HL-60 (cell line): ENCODE measurements at regions not wholly inside any gene's neighbourhood (a gene's known extent, or its start where the extent isn't known, plus 50 kb on each side); places are given as distances from the start of the nearest gene placed in this dataset.

Experiments
- DNase-seq, 2 experiments: peaks; one replicate each; pipeline ENCODE4 v3.0.0-alpha.2; 2010 to 2020; ENCODE audit warnings: low read depth in 1 of 2, low spot score in 1 of 2
- H3K27ac ChIP-seq: fragments of 250-450 bp; sonication (Bioruptor Pico); replicated peaks from 2 replicates; pipeline ENCODE4 v1.5.1; 2020; ENCODE audit warnings: mild to moderate bottlenecking, moderate library complexity
- H3K27me3 ChIP-seq: fragments of 250-450 bp; sonication (Bioruptor Pico); 2 replicates; pipeline ENCODE4 v1.5.1; 2021; ENCODE audit warnings: mild to moderate bottlenecking, moderate library complexity; ENCODE audit not compliant: insufficient read depth, poor library complexity, severe bottlenecking
- H3K4me3 ChIP-seq: replicated peaks from 2 replicates; pipeline ENCODE4 v1.5.1; 2011; ENCODE audit warnings: mild to moderate bottlenecking, control low read depth, low read length; ENCODE audit not compliant: insufficient read depth
- CTCF ChIP-seq: IDR thresholded peaks from one replicate; pipeline ENCODE4 v1.5.1; 2011; ENCODE audit warnings: low read length, control low read depth, inconsistent platforms; ENCODE audit not compliant: insufficient read depth
- GABPA ChIP-seq: IDR thresholded peaks from 2 replicates; pipeline ENCODE4 v1.6.1; 2012; ENCODE audit warnings: low read depth
- POLR2AphosphoS5 ChIP-seq: IDR thresholded peaks from 2 replicates; pipeline ENCODE4 v1.6.1; 2012; ENCODE audit warnings: low read depth
- REST ChIP-seq: IDR thresholded peaks from 2 replicates; pipeline ENCODE4 v1.6.1; 2012; ENCODE audit warnings: low read depth; ENCODE audit not compliant: insufficient replicate concordance
- SPI1 ChIP-seq: IDR thresholded peaks from 2 replicates; pipeline ENCODE4 v1.6.1; 2012; ENCODE audit warnings: low read depth, mild to moderate bottlenecking, borderline replicate concordance

GRCh38 chr12:115332945-115333344 lies 649.0 kb upstream of the TBX3 start:
- H3K27me3 ChIP-seq, result no peaks in the 10 kb centered on the region
- no peak for TF ChIP-seq POLR2AphosphoS5
- no peak for TF ChIP-seq REST
- no peak for TF ChIP-seq CTCF
- no peak for TF ChIP-seq GABPA
- TF ChIP-seq SPI1, result no peak
- H3K27ac ChIP-seq, result no peak overlapping the region
- no peak for DNase-seq
- no peak overlapping the region for H3K4me3 ChIP-seq

GRCh38 chr12:115325858-115326257 lies 641.9 kb upstream of the TBX3 start:
- H3K4me3 ChIP-seq, result no peak overlapping the region
- no peak overlapping the region for H3K27ac ChIP-seq
- DNase-seq, result no peak
- no peaks in the 10 kb centered on the region for H3K27me3 ChIP-seq
- TF ChIP-seq GABPA (no peak), POLR2AphosphoS5 (no peak), REST (no peak), SPI1 (no peak)

GRCh38 chr12:115324949-115325593 lies 641.1 kb upstream of the TBX3 start:
- Histone ChIP-seq H3K4me3 (no peak overlapping the region), H3K27ac (no peak overlapping the region), H3K27me3 (no peaks in the 10 kb centered on the region)
- TF ChIP-seq CTCF (no peak), POLR2AphosphoS5 (no peak), REST (no peak), SPI1 (no peak), GABPA (no peak)
- DNase-seq, result no peak
